Keratinocyte (primary cell): ENCODE measurements at regions not wholly inside any gene's neighbourhood (a gene's known extent, or its start where the extent isn't known, plus 50 kb on each side); places are given as distances from the start of the nearest gene placed in this dataset.

Experiments
- DNase-seq: peaks from one replicate; pipeline ENCODE4 v3.0.0-alpha.2; 2011; ENCODE audit warnings: low read depth, missing footprints, low spot score
- FAIRE-seq: peaks from 2 replicates; lab custom pipeline; 2011; peaks lifted over from hg19 to GRCh38; lab: Jason Lieb, UNC
- H2AFZ ChIP-seq: 2 replicates; pipeline ENCODE4 v1.6.0; 2012; ENCODE audit warnings: low read length, control low read depth, inconsistent platforms; ENCODE audit not compliant: control insufficient read depth
- H3K27ac ChIP-seq: 2 replicates; pipeline ENCODE4 v1.5.1; 2011; ENCODE audit warnings: low read length; ENCODE audit not compliant: control insufficient read depth, insufficient read depth
- H3K27me3 ChIP-seq: 3 replicates; pipeline ENCODE4 v1.6.0; 2011; ENCODE audit warnings: low read length; ENCODE audit not compliant: control insufficient read depth, insufficient read depth; ENCODE audit errors: extremely low read depth
- H3K36me3 ChIP-seq, 2 experiments: 2 replicates in 1 of 2; 3 replicates in 1 of 2; pipeline ENCODE4 v1.5.1; 2011; ENCODE audit warnings: low read length in 2 of 2, mild to moderate bottlenecking in 1 of 2; ENCODE audit not compliant: control insufficient read depth in 2 of 2, insufficient read depth in 2 of 2; ENCODE audit errors: extremely low read depth in 1 of 2
- H3K4me1 ChIP-seq: 3 replicates; pipeline ENCODE4 v1.5.1; 2011; ENCODE audit warnings: low read length; ENCODE audit not compliant: control insufficient read depth, insufficient read depth; ENCODE audit errors: extremely low read depth
- H3K4me2 ChIP-seq: 3 replicates; pipeline ENCODE4 v1.6.0; 2011; ENCODE audit warnings: low read depth, low read length; ENCODE audit not compliant: control insufficient read depth, insufficient read depth; ENCODE audit errors: extremely low read depth
- H3K4me3 ChIP-seq, 3 experiments: fragments of 200-600 bp in 1 of 3; sonication (generic) in 1 of 3; 2 replicates in 2 of 3; 3 replicates in 1 of 3; pipeline ENCODE4 v1.5.1; 2011 to 2016; ENCODE audit warnings: low read length in 3 of 3, mild to moderate bottlenecking in 3 of 3, control low read depth in 2 of 3, inconsistent platforms in 1 of 3, low read depth in 1 of 3, mixed read lengths in 1 of 3, mixed run types in 1 of 3, moderate library complexity in 1 of 3; ENCODE audit not compliant: control insufficient read depth in 2 of 3, insufficient read depth in 2 of 3; ENCODE audit errors: extremely low read depth in 1 of 3
- H3K79me2 ChIP-seq: 2 replicates; pipeline ENCODE4 v1.6.0; 2012; ENCODE audit warnings: low read length; ENCODE audit not compliant: control insufficient read depth, insufficient read depth
- H3K9ac ChIP-seq: 3 replicates; pipeline ENCODE4 v1.6.0; 2011; ENCODE audit warnings: low read length; ENCODE audit not compliant: control insufficient read depth, insufficient read depth; ENCODE audit errors: extremely low read depth
- H3K9me1 ChIP-seq: 3 replicates; pipeline ENCODE4 v1.6.0; 2011; ENCODE audit warnings: low read length; ENCODE audit not compliant: control insufficient read depth, insufficient read depth; ENCODE audit errors: extremely low read depth
- H3K9me3 ChIP-seq: 2 replicates; pipeline ENCODE4 v1.5.1; 2012; ENCODE audit warnings: low read depth, low read length; ENCODE audit not compliant: control insufficient read depth
- H4K20me1 ChIP-seq: 3 replicates; pipeline ENCODE4 v1.6.0; 2011; ENCODE audit warnings: low read length; ENCODE audit not compliant: control insufficient read depth, insufficient read depth; ENCODE audit errors: extremely low read depth
- CTCF ChIP-seq, 3 experiments: IDR thresholded peaks in 1 of 3; conservative IDR thresholded peaks in 1 of 3; optimal IDR thresholded peaks in 1 of 3; 2 replicates in 2 of 3; 3 replicates in 1 of 3; pipeline versions ENCODE3 to v1.5.1; 2011; ENCODE audit warnings: low read length in 3 of 3, mild to moderate bottlenecking in 3 of 3, moderate library complexity in 2 of 3, control low read depth in 1 of 3, inconsistent platforms in 1 of 3; ENCODE audit not compliant: insufficient read depth in 2 of 3; ENCODE audit errors: extremely low read depth in 1 of 3
- EZH2 ChIP-seq: IDR thresholded peaks from one replicate; pipeline ENCODE4 v1.6.1; 2012; ENCODE audit warnings: inconsistent platforms, mild to moderate bottlenecking, low read length, moderate library complexity
- dilution Hi-C: fragments of 300-500 bp; cut with MboI; formaldehyde crosslinking; loops from one replicate; pipeline ENCODE4 v1.7.0; 2020; ENCODE audit warnings: low sequenced_read_pairs; ENCODE audit not compliant: extremely low pct_ligation_motif_present

- Histone ChIP-seq H3K4me2 (no peak overlapping the region), H3K36me3 (no peaks in the 10 kb centered on the region), H3K4me1 (no peaks in the 10 kb centered on the region), H3K27ac (no peak overlapping the region), H3K9ac (no peak overlapping the region), H3K27me3 (no peaks in the 10 kb centered on the region), H4K20me1 (no peaks in the 10 kb centered on the region), H3K9me1 (no peaks in the 10 kb centered on the region), H2AFZ (no peak overlapping the region), H3K9me3 (no peaks in the 10 kb centered on the region), H3K4me3 (no peak overlapping the region), H3K79me2 (no peaks in the 10 kb centered on the region)
- TF ChIP-seq EZH2: no peak
- TF ChIP-seq CTCF (optimal IDR thresholded peaks at IDR 0.05 in 1 of 3, IDR thresholded peaks at IDR 0.05 in 1 of 3, conservative IDR thresholded peaks at IDR 0.05 in 1 of 3; ENCODE audit: extremely low read depth in 1 of 3, insufficient read depth in 2 of 3, low read length in 3 of 3): no peak
- FAIRE-seq (no peak), DNase-seq (no peak)
- dilution Hi-C loops: no loop called here
Measured at GRCh38 chr16:86919578-86920305, 341.4 kb downstream of the FOXL1 start.

- H3K4me2 ChIP-seq: no peak overlapping the region
- H3K79me2 ChIP-seq: no peaks in the 10 kb centered on the region
- H4K20me1 ChIP-seq: no peaks in the 10 kb centered on the region
- H2AFZ ChIP-seq: no peak overlapping the region
- H3K27ac ChIP-seq: no peak overlapping the region
- H3K4me3 ChIP-seq: no peak overlapping the region
- TF ChIP-seq CTCF (optimal IDR thresholded peaks at IDR 0.05 in 1 of 3, IDR thresholded peaks at IDR 0.05 in 1 of 3, conservative IDR thresholded peaks at IDR 0.05 in 1 of 3; ENCODE audit: extremely low read depth in 1 of 3, insufficient read depth in 2 of 3, low read length in 3 of 3): no peak
- TF ChIP-seq EZH2: no peak
- no peaks in the 10 kb centered on the region for H3K27me3 ChIP-seq
- no peaks in the 10 kb centered on the region for H3K9me3 ChIP-seq
- H3K9me1 ChIP-seq: no peaks in the 10 kb centered on the region
- FAIRE-seq: no peak
- no peaks in the 10 kb centered on the region for H3K36me3 ChIP-seq
- dilution Hi-C loops: no loop called here
- H3K4me1 ChIP-seq: no peaks in the 10 kb centered on the region
- H3K9ac ChIP-seq: no peak overlapping the region
- no peak for DNase-seq
Measured at GRCh38 chr16:86921289-86921688, 342.9 kb downstream of the FOXL1 start.
